ENCODE measurements at regions not wholly inside any gene's neighbourhood (a gene's known extent, or its start where the extent isn't known, plus 50 kb on each side); places are given as distances from the start of the nearest gene placed in this dataset.
A peak's percentile ranks its signal among the peaks of the same experiment; 100 is the strongest.

DNA sequence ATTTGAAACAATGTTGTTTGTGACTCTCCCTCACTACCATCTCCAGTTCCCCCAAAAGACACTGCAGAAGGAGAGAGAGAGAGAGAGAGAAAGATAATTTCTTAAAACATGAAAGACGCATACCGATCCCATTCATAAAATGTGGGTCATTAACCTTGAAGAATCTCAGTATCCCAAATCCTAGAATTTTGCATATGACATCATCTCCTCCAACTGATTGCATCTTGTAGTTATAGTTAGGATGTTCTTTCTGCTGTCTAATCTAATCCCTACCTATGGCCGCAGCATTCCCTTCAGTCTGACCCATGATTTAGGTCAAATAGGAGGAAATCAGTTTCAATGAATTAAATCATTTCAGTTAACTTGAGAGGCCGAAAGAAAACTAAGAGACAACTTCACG lies 142.4 kb upstream of the ETS2 start:
- Histone ChIP-seq H3K4me3 (replicated peaks; ENCODE audit: insufficient read depth, low read length) (no peak overlapping the region), H3K27me3 (ENCODE audit: insufficient read depth, poor library complexity, severe bottlenecking) (peaks cover 14% of the 10 kb centered on the region), H3K27ac (replicated peaks) (no peak overlapping the region)
- DNase-seq (ENCODE audit: low read depth in 1 of 2, low spot score in 1 of 2), result no peak
- TF ChIP-seq SPI1 (IDR thresholded peaks at IDR 0.05; ENCODE audit: borderline replicate concordance, low read depth) (no peak), POLR2AphosphoS5 (IDR thresholded peaks at IDR 0.05; ENCODE audit: low read depth) (no peak), GABPA (IDR thresholded peaks at IDR 0.05; ENCODE audit: low read depth) (no peak), REST (IDR thresholded peaks at IDR 0.05; ENCODE audit: insufficient replicate concordance, low read depth) (no peak), CTCF (IDR thresholded peaks at IDR 0.05; ENCODE audit: insufficient read depth, low read length) (no peak)

DNA sequence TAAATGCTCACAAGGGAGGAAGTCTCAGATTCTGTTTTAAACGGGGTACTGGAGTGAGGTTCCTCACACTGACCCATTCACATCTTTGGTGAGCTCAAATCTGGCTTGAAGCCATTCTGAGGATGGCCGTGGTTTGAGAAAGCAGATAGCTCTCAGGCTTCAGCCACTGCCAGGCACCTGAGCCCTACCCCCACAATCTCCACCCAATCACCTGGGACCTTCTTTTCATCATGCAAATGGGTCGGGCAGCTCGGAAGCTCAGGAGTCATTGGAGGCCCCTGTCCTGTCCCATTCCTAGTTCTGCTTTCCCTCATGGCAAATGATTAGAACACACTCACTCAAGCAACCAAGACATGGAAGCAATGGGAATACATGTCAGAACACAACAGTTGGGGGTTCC lies 141.4 kb upstream of the ETS2 start:
- Histone ChIP-seq H3K27me3 (ENCODE audit: insufficient read depth, poor library complexity, severe bottlenecking) (peaks cover 14% of the 10 kb centered on the region), H3K27ac (replicated peaks) (no peak overlapping the region), H3K4me3 (replicated peaks; ENCODE audit: insufficient read depth, low read length) (no peak overlapping the region)
- no peak for DNase-seq (ENCODE audit: low read depth in 1 of 2, low spot score in 1 of 2)
- TF ChIP-seq REST (IDR thresholded peaks at IDR 0.05; ENCODE audit: insufficient replicate concordance, low read depth) (no peak), GABPA (IDR thresholded peaks at IDR 0.05; ENCODE audit: low read depth) (no peak), SPI1 (IDR thresholded peaks at IDR 0.05; ENCODE audit: borderline replicate concordance, low read depth) (no peak), CTCF (IDR thresholded peaks at IDR 0.05; ENCODE audit: insufficient read depth, low read length) (no peak), POLR2AphosphoS5 (IDR thresholded peaks at IDR 0.05; ENCODE audit: low read depth) (no peak)

GRCh38 chr21:38664841-38665240 lies 140.9 kb upstream of the ETS2 start:
- H3K4me3 ChIP-seq (replicated peaks; ENCODE audit: insufficient read depth, low read length), result no peak overlapping the region
- H3K27me3 ChIP-seq (ENCODE audit: insufficient read depth, poor library complexity, severe bottlenecking), result peaks cover 12% of the 10 kb centered on the region
- peak in 1 of 2 experiments; percentile 65 for DNase-seq (ENCODE audit: low read depth in 1 of 2, low spot score in 1 of 2)
- no peak for TF ChIP-seq SPI1 (IDR thresholded peaks at IDR 0.05; ENCODE audit: borderline replicate concordance, low read depth)
- no peak overlapping the region for H3K27ac ChIP-seq (replicated peaks)

DNA sequence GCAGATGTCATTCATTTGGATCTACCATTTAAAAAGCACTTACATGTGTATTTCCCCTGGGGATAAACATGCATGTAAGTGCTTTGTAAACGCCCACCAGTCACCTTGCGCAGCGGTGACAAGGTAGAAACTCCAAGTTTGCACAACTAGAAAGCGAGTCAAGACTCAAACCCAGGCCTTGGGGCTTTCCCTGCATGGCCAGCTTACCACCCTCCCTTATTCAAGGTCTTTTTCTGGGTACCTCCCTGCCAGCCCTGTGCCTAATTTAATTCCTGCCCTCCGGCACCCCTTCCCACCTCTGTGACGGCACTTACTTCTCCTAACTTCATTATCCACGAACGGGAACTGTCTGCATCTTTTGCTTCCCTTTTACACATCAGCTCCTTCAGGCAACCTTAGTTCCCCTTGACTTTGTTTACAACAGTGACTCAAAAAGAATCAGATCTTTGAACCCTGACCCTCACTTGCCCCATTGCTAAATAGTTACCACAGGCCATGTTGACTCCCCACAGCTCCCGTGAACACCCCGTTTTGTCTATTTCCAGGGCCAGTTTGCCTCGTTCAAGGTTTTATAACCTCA lies 138.3 kb upstream of the ETS2 start:
- TF ChIP-seq GABPA (IDR thresholded peaks at IDR 0.05; ENCODE audit: low read depth), result no peak
- DNase-seq (ENCODE audit: low read depth in 1 of 2, low spot score in 1 of 2), result peak; percentile 11 to 14
- Histone ChIP-seq H3K27ac (replicated peaks) (no peak overlapping the region), H3K4me3 (replicated peaks; ENCODE audit: insufficient read depth, low read length) (no peak overlapping the region), H3K27me3 (ENCODE audit: insufficient read depth, poor library complexity, severe bottlenecking) (peaks cover under 1% of the 10 kb centered on the region)

- Histone ChIP-seq H3K27ac (replicated peaks) (no peak overlapping the region), H3K27me3 (ENCODE audit: insufficient read depth, poor library complexity, severe bottlenecking) (no peaks in the 10 kb centered on the region)
Measured at GRCh38 chr21:38668067-38668466, 137.7 kb upstream of the ETS2 start.

More at GRCh38 chr21:38668067-38668466, 137.7 kb upstream of the ETS2 start:
- DNase-seq (ENCODE audit: low read depth in 1 of 2, low spot score in 1 of 2), result no peak
- TF ChIP-seq GABPA (IDR thresholded peaks at IDR 0.05; ENCODE audit: low read depth) (no peak), POLR2AphosphoS5 (IDR thresholded peaks at IDR 0.05; ENCODE audit: low read depth) (no peak), SPI1 (IDR thresholded peaks at IDR 0.05; ENCODE audit: borderline replicate concordance, low read depth) (no peak), CTCF (IDR thresholded peaks at IDR 0.05; ENCODE audit: insufficient read depth, low read length) (no peak), REST (IDR thresholded peaks at IDR 0.05; ENCODE audit: insufficient replicate concordance, low read depth) (no peak)
- no peak overlapping the region for H3K4me3 ChIP-seq (replicated peaks; ENCODE audit: insufficient read depth, low read length)
